Activated T-helper 2 cell treated with anti-CD3 and anti-CD28 coated beads, Interferon-gamma antibody, Interleukin-2, Interleukin-4, amounts not matched to agents 10 μg/mL and 5 μg/mL and 100 μg/mL, durations not matched to agents 14 hours and 24 hours and 36 hours (primary cell): ENCODE measurements at regions not wholly inside any gene's neighbourhood (a gene's known extent, or its start where the extent isn't known, plus 50 kb on each side); places are given as distances from the start of the nearest gene placed in this dataset.

Experiments
- DNase-seq: peaks from one replicate; pipeline ENCODE4 v3.0.0; 2021; ENCODE audit warnings: low spot score
- H3K27ac Mint-ChIP-seq: one replicate; pipeline ENCODE4 v1.8.0; 2021; ENCODE audit warnings: mixed read lengths
- H3K27me3 Mint-ChIP-seq: one replicate; pipeline ENCODE4 v1.8.0; 2021; ENCODE audit warnings: low read depth, mixed read lengths
- H3K36me3 Mint-ChIP-seq: one replicate; pipeline ENCODE4 v1.8.0; 2021; ENCODE audit warnings: low read depth, mixed read lengths
- H3K4me1 Mint-ChIP-seq: one replicate; pipeline ENCODE4 v1.8.0; 2021; ENCODE audit warnings: low read depth, mixed read lengths
- H3K4me3 Mint-ChIP-seq: one replicate; pipeline ENCODE4 v1.8.0; 2021; ENCODE audit warnings: low read depth, mild to moderate bottlenecking, moderate library complexity, mixed read lengths
- H3K9me3 Mint-ChIP-seq: one replicate; pipeline ENCODE4 v1.8.0; 2021; ENCODE audit warnings: mixed read lengths
- intact Hi-C: fragments of 100-400 bp; cut with micrococcal nuclease; formaldehyde crosslinking; loops from one replicate; pipeline ENCODE4 v1.15.1; 2023

DNA sequence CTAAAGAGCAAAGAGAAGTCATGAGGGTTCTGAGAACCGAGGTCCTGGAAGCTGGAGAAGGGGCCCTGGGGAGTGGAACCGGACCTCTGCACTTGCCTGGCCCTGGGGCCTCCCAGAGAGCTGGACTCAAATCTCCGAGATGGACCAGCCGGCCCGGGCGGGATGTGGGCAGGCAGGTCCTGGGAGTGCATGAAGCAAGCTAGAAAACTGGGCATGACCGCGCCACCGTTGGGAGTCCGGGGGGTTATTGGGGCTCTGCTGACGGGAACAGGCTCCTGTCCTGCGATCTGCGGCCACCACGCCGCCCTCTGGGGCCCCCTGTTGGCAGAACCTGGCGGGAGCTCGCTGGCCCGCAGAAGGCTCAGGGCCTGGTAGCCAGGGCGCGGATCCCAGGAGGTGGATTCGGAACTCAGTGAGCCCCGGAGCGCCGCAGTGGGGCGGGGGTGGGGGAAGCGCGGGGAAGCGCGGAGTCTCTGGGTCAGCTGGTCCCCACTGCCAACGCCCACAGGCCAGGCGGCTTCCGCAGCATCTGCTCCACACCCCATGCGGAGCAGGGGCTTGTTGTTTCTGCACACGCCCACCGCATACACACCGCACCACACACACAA is 150.6 kb downstream of the ERCC6L2 start:
- no peak overlapping the region for H3K27ac Mint-ChIP-seq
- peaks cover 3% of the 10 kb centered on the region for H3K36me3 Mint-ChIP-seq
- intact Hi-C loops = no loop called here
- DNase-seq = no peak
- H3K9me3 Mint-ChIP-seq = no peaks in the 10 kb centered on the region
- no peak overlapping the region for H3K4me3 Mint-ChIP-seq
- peaks cover 15% of the 10 kb centered on the region for H3K27me3 Mint-ChIP-seq
- H3K4me1 Mint-ChIP-seq = peaks cover 42% of the 10 kb centered on the region

GRCh38 chr9:96023486-96023885 is 148.0 kb downstream of the ERCC6L2 start:
- peak overlapping the region; percentile 47 for H3K27ac Mint-ChIP-seq
- no peaks in the 10 kb centered on the region for H3K9me3 Mint-ChIP-seq
- H3K36me3 Mint-ChIP-seq = peaks cover 7% of the 10 kb centered on the region
- H3K27me3 Mint-ChIP-seq = peaks cover 10% of the 10 kb centered on the region
- peak overlapping the region; percentile 18 for H3K4me3 Mint-ChIP-seq
- DNase-seq = no peak
- peaks cover 62% of the 10 kb centered on the region for H3K4me1 Mint-ChIP-seq
- intact Hi-C loops = loop anchor here (5.0 kb wide), 1 partner anchor 34 kb away; no protein-coding TSS in a partner anchor

- peaks cover 12% of the 10 kb centered on the region for H3K36me3 Mint-ChIP-seq
- peak overlapping the region; percentile 78 for H3K4me3 Mint-ChIP-seq
- intact Hi-C loops = loop anchor here (5.0 kb wide), 1 partner anchor 35 kb away; no protein-coding TSS in a partner anchor
- DNase-seq = peak; percentile 29
- peaks cover 66% of the 10 kb centered on the region for H3K4me1 Mint-ChIP-seq
- H3K9me3 Mint-ChIP-seq = no peaks in the 10 kb centered on the region
- H3K27ac Mint-ChIP-seq = peak overlapping the region; percentile 86
- peaks cover under 1% of the 10 kb centered on the region for H3K27me3 Mint-ChIP-seq
Observed at GRCh38 chr9:96022445-96023051, 147.1 kb downstream of the ERCC6L2 start.

DNA sequence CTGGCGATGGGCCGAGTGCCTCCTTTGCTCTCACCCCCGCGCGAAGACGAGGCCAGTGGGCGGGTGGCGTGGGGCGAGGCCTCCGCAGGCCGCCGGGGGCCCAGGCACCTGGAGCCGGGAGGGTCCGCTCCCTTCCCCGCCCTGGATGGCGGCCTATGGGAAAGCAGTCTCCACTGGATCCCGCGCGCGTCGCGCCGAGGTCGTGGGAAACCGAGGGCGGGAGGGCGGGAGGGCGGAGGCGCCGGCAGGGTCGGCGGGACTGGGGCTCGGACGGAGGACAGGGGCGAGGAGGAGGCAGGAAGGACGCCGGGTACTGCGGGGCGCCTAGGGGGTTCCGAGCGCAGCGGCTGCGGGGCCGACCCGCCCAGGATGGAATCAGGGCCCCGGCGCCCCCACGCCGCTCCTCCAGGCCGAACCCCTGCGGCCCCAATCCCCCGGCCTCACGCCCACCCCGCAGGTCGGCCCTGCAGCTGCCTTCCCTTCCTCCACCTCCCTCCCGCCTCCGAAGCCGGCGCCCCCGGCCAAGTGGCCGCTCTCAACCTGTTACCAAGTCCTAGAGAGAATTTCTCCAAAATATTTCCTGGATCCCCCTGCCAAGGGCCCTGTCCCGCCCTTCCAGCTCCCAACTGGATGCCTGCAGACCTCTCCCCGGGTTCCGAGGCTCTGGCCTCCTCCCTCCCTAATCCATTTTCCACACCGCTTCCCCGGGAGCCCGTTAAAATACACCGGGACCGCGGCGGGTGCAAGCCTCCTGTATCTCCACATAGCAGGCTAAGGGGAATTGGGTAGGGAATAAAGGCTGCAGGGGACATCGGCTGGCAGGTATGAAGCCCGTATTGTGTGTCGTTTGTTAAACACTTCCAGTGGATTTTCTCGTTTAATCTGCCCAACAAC is 146.3 kb downstream of the ERCC6L2 start:
- DNase-seq = no peak
- H3K9me3 Mint-ChIP-seq = no peaks in the 10 kb centered on the region
- peak overlapping the region; percentile 79 for H3K4me3 Mint-ChIP-seq
- intact Hi-C loops = loop anchor here (5.0 kb wide), 1 partner anchor 36 kb away; no protein-coding TSS in a partner anchor
- peaks cover 70% of the 10 kb centered on the region for H3K4me1 Mint-ChIP-seq
- peaks cover 12% of the 10 kb centered on the region for H3K36me3 Mint-ChIP-seq
- no peaks in the 10 kb centered on the region for H3K27me3 Mint-ChIP-seq
- peak overlapping the region; percentile 86 for H3K27ac Mint-ChIP-seq

- peaks cover 75% of the 10 kb centered on the region for H3K4me1 Mint-ChIP-seq
- H3K4me3 Mint-ChIP-seq = peak overlapping the region; percentile 79
- DNase-seq = peak; percentile 54
- H3K27ac Mint-ChIP-seq = peak overlapping the region; percentile 91
- intact Hi-C loops = loop anchor here (5.0 kb wide), 1 partner anchor 36 kb away; no protein-coding TSS in a partner anchor
- H3K36me3 Mint-ChIP-seq = peaks cover 12% of the 10 kb centered on the region
- no peaks in the 10 kb centered on the region for H3K9me3 Mint-ChIP-seq
- no peaks in the 10 kb centered on the region for H3K27me3 Mint-ChIP-seq
Observed at GRCh38 chr9:96020792-96021550, 145.5 kb downstream of the ERCC6L2 start.

GRCh38 chr9:96020300-96020791 is 144.9 kb downstream of the ERCC6L2 start:
- intact Hi-C loops = loop anchor here (5.0 kb wide), 1 partner anchor 37 kb away; no protein-coding TSS in a partner anchor
- no peak for DNase-seq
- H3K4me3 Mint-ChIP-seq = peak overlapping the region; percentile 67
- no peaks in the 10 kb centered on the region for H3K9me3 Mint-ChIP-seq
- H3K4me1 Mint-ChIP-seq = peaks cover 73% of the 10 kb centered on the region
- H3K36me3 Mint-ChIP-seq = peaks cover 9% of the 10 kb centered on the region
- no peaks in the 10 kb centered on the region for H3K27me3 Mint-ChIP-seq
- H3K27ac Mint-ChIP-seq = peak overlapping the region; percentile 91
